Neural progenitor cell (in vitro differentiated cells): ENCODE measurements at regions not wholly inside any gene's neighbourhood (a gene's known extent, or its start where the extent isn't known, plus 50 kb on each side); places are given as distances from the start of the nearest gene placed in this dataset.
A peak's percentile ranks its signal among the peaks of the same experiment; 100 is the strongest.

Experiments
- DNase-seq: peaks from one replicate; pipeline ENCODE4 v3.0.0-alpha.2; 2016; ENCODE audit warnings: low spot score
- H2AFZ ChIP-seq: fragments of 200-600 bp; sonication (generic); replicated peaks from 2 replicates; pipeline ENCODE4 v1.6.1; 2016; ENCODE audit warnings: antibody characterized with exemption
- H3F3A ChIP-seq: fragments of 200-600 bp; sonication (generic); 2 replicates; pipeline ENCODE4 v1.6.1; 2016; ENCODE audit warnings: antibody characterized with exemption, low read depth
- H3K27ac ChIP-seq: fragments of 200-600 bp; sonication (generic); 2 replicates; pipeline ENCODE4 v1.5.1; 2016; ENCODE audit warnings: mild to moderate bottlenecking
- H3K27me3 ChIP-seq: fragments of 200-600 bp; sonication (generic); 2 replicates; pipeline ENCODE4 v1.6.1; 2016; ENCODE audit warnings: mild to moderate bottlenecking, moderate library complexity
- H3K36me3 ChIP-seq: fragments of 200-600 bp; sonication (generic); 2 replicates; pipeline ENCODE4 v1.5.1; 2016
- H3K4me1 ChIP-seq: fragments of 200-600 bp; sonication (generic); 2 replicates; pipeline ENCODE4 v1.6.1; 2016; ENCODE audit warnings: mixed run types
- H3K4me2 ChIP-seq: fragments of 200-600 bp; sonication (generic); 2 replicates; pipeline ENCODE4 v1.6.1; 2016
- H3K4me3 ChIP-seq: fragments of 200-600 bp; sonication (generic); 2 replicates; pipeline ENCODE4 v1.5.1; 2016
- H3K79me2 ChIP-seq: fragments of 200-600 bp; sonication (generic); 2 replicates; pipeline ENCODE4 v1.6.1; 2016; ENCODE audit warnings: low read depth
- H3K9ac ChIP-seq: fragments of 200-600 bp; sonication (generic); 2 replicates; pipeline ENCODE4 v1.6.1; 2016
- H3K9me3 ChIP-seq: fragments of 200-600 bp; sonication (generic); 2 replicates; pipeline ENCODE4 v1.5.1; 2016; ENCODE audit warnings: low read depth
- H4K20me1 ChIP-seq: fragments of 200-600 bp; sonication (generic); 2 replicates; pipeline ENCODE4 v1.6.1; 2016; ENCODE audit warnings: low read depth
- H3K27ac Mint-ChIP-seq: 3 replicates; pipeline ENCODE4 v1.8.0; 2021; ENCODE audit warnings: mixed read lengths
- H3K27me3 Mint-ChIP-seq: 2 replicates; pipeline ENCODE4 v1.8.0; 2022; ENCODE audit warnings: low read depth, mild to moderate bottlenecking, inconsistent platforms, moderate library complexity, mixed read lengths; ENCODE audit not compliant: insufficient read depth
- H3K36me3 Mint-ChIP-seq: 3 replicates; pipeline ENCODE4 v1.8.0; 2021; ENCODE audit warnings: mixed read lengths
- H3K4me1 Mint-ChIP-seq: 3 replicates; pipeline ENCODE4 v1.8.0; 2021; ENCODE audit warnings: mixed read lengths
- H3K4me3 Mint-ChIP-seq: 3 replicates; pipeline ENCODE4 v1.8.0; 2021; ENCODE audit warnings: mild to moderate bottlenecking, moderate library complexity, mixed read lengths
- H3K9me3 Mint-ChIP-seq: 3 replicates; pipeline ENCODE4 v1.8.0; 2020; ENCODE audit warnings: mixed read lengths
- CTCF ChIP-seq: fragments of 200-600 bp; sonication (generic); IDR thresholded peaks from 2 replicates; pipeline ENCODE4 v1.5.1; 2017; ENCODE audit warnings: antibody characterized with exemption, mild to moderate bottlenecking
- EZH2 ChIP-seq: fragments of 200-600 bp; sonication (generic); IDR thresholded peaks from 2 replicates; pipeline ENCODE4 v1.6.1; 2017; ENCODE audit warnings: antibody characterized with exemption, mild to moderate bottlenecking, moderate library complexity
- EZH2phosphoT487 ChIP-seq: fragments of 200-600 bp; sonication (generic); IDR thresholded peaks from 2 replicates; pipeline ENCODE4 v1.6.1; 2017; ENCODE audit warnings: antibody characterized with exemption

DNA sequence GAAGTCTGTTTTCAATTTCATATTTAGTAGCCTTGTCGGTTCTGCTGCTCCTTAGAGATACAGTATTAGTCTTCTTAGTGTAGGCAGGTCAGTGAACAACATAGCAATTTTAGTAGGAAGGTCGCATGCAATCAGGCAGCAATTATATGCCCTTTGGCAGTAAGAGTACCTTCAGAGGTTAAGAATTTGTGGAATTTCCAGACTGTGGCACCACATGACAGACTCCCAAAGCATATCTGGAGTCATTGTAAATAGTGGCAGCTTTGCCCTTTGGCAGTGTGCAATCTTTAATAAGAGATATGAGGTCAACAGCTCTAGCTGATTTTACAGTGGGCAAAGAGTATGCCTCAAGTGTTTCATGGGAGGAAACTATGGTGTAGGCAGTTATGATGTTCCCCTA lies 1532.5 kb upstream of the CADM2 start:
- no peaks in the 10 kb centered on the region for H3K9me3 ChIP-seq
- H2AFZ ChIP-seq = no peak overlapping the region
- H3K4me3 Mint-ChIP-seq = no peak overlapping the region
- no peak for DNase-seq
- H3K4me1 Mint-ChIP-seq = no peaks in the 10 kb centered on the region
- no peak overlapping the region for H3K4me2 ChIP-seq
- no peaks in the 10 kb centered on the region for H3F3A ChIP-seq
- H3K27me3 ChIP-seq = no peaks in the 10 kb centered on the region
- H3K27me3 Mint-ChIP-seq = no peaks in the 10 kb centered on the region
- H3K36me3 Mint-ChIP-seq = no peaks in the 10 kb centered on the region
- H3K9me3 Mint-ChIP-seq = no peaks in the 10 kb centered on the region
- H4K20me1 ChIP-seq = no peaks in the 10 kb centered on the region
- H3K79me2 ChIP-seq = no peaks in the 10 kb centered on the region
- TF ChIP-seq EZH2phosphoT487 (no peak), CTCF (no peak), EZH2 (no peak)
- no peak overlapping the region for H3K27ac ChIP-seq
- no peak overlapping the region for H3K27ac Mint-ChIP-seq
- H3K9ac ChIP-seq = no peak overlapping the region
- H3K36me3 ChIP-seq = no peaks in the 10 kb centered on the region
- H3K4me1 ChIP-seq = no peaks in the 10 kb centered on the region
- H3K4me3 ChIP-seq = no peak overlapping the region

- peak overlapping the region; percentile 43 for H3K4me3 Mint-ChIP-seq
- H3K27ac ChIP-seq = no peak overlapping the region
- H3K36me3 ChIP-seq = no peaks in the 10 kb centered on the region
- peaks cover 16% of the 10 kb centered on the region for H3K4me1 Mint-ChIP-seq
- H3K9me3 ChIP-seq = no peaks in the 10 kb centered on the region
- H3K79me2 ChIP-seq = no peaks in the 10 kb centered on the region
- TF ChIP-seq EZH2phosphoT487 = no peak
- TF ChIP-seq EZH2 = no peak
- no peak for TF ChIP-seq CTCF
- H3K36me3 Mint-ChIP-seq = no peaks in the 10 kb centered on the region
- no peaks in the 10 kb centered on the region for H3K4me1 ChIP-seq
- peaks cover 2% of the 10 kb centered on the region for H3K27me3 Mint-ChIP-seq
- H3K9me3 Mint-ChIP-seq = no peaks in the 10 kb centered on the region
- peak overlapping the region; percentile 93 for H2AFZ ChIP-seq
- peak overlapping the region; percentile 91 for H3K27ac Mint-ChIP-seq
- H3K4me2 ChIP-seq = no peak overlapping the region
- no peaks in the 10 kb centered on the region for H3F3A ChIP-seq
- no peak overlapping the region for H3K4me3 ChIP-seq
- H4K20me1 ChIP-seq = no peaks in the 10 kb centered on the region
- DNase-seq = peak; percentile 17
- no peak overlapping the region for H3K9ac ChIP-seq
- H3K27me3 ChIP-seq = no peaks in the 10 kb centered on the region
Observed at GRCh38 chr3:83434880-83435587, 1523.8 kb upstream of the CADM2 start.

DNA sequence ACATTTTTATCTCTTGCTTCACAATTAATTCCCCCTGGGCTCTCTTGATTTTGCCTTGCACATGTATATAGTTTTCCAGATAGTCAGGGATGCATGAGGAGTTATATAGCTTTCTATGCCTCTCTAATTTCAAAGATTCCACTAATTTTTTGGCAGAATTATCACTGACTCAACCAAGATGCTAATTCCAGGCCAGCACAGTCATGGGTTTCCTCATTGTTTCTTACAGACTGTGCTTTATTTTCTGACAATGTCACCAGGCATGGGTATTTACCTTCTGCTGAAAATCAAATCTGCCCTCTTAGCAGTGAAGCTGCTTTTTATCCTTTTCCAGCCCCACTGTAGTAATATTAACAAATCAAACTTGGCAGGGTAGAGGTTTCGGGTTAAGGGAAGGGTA lies 1520.6 kb upstream of the CADM2 start:
- Histone ChIP-seq H3K36me3 (no peaks in the 10 kb centered on the region), H3K9ac (no peak overlapping the region), H3K4me3 (no peak overlapping the region), H3K27me3 (no peaks in the 10 kb centered on the region), H3K4me1 (no peaks in the 10 kb centered on the region), H3K27ac (no peak overlapping the region), H3F3A (no peaks in the 10 kb centered on the region), H3K9me3 (no peaks in the 10 kb centered on the region), H4K20me1 (no peaks in the 10 kb centered on the region), H2AFZ (peak overlapping the region; percentile 21), H3K4me2 (no peak overlapping the region), H3K79me2 (no peaks in the 10 kb centered on the region)
- DNase-seq = no peak
- TF ChIP-seq CTCF (no peak), EZH2 (no peak), EZH2phosphoT487 (no peak)
- H3K27me3 Mint-ChIP-seq = peaks cover 2% of the 10 kb centered on the region
- no peak overlapping the region for H3K4me3 Mint-ChIP-seq
- H3K4me1 Mint-ChIP-seq = peaks cover 16% of the 10 kb centered on the region
- H3K9me3 Mint-ChIP-seq = no peaks in the 10 kb centered on the region
- no peak overlapping the region for H3K27ac Mint-ChIP-seq
- H3K36me3 Mint-ChIP-seq = no peaks in the 10 kb centered on the region
